ENCODE measurements at regions not wholly inside any gene's neighbourhood (a gene's known extent, or its start where the extent isn't known, plus 50 kb on each side); places are given as distances from the start of the nearest gene placed in this dataset.

GRCh38 chr16:74030000-74030706, 266.5 kb upstream of the PSMD7 start:
- no peak for DNase-seq

GRCh38 chr16:74029115-74029792, 267.4 kb upstream of the PSMD7 start:
- no peak for DNase-seq

GRCh38 chr16:74026373-74027281, 270.0 kb upstream of the PSMD7 start:
- DNase-seq: no peak

- no peak for DNase-seq
Measured at GRCh38 chr16:74024953-74025352, 271.7 kb upstream of the PSMD7 start.

GRCh38 chr16:74020095-74020670, 276.4 kb upstream of the PSMD7 start:
- no peak for DNase-seq

GRCh38 chr16:74019612-74020011, 277.0 kb upstream of the PSMD7 start:
- no peak for DNase-seq

GRCh38 chr16:74015953-74016352, 280.7 kb upstream of the PSMD7 start:
- DNase-seq: no peak

- DNase-seq: no peak
Measured at GRCh38 chr16:73998707-73999106, 297.9 kb upstream of the PSMD7 start.

- no peak for DNase-seq
Measured at GRCh38 chr16:73997971-73998370, 298.6 kb upstream of the PSMD7 start.

- DNase-seq: no peak
Measured at GRCh38 chr16:73997340-73997711, 299.3 kb upstream of the PSMD7 start.

GRCh38 chr16:73996624-73997339, 299.8 kb upstream of the PSMD7 start:
- DNase-seq: peak; percentile 13

GRCh38 chr16:73993878-73994277, 302.7 kb upstream of the PSMD7 start:
- no peak for DNase-seq

GRCh38 chr16:73978407-73978784, 318.2 kb upstream of the PSMD7 start:
- no peak for DNase-seq

GRCh38 chr16:73976644-73977043, 320.0 kb upstream of the PSMD7 start:
- no peak for DNase-seq

GRCh38 chr16:73973174-73973573, 323.4 kb upstream of the PSMD7 start:
- no peak for DNase-seq

- no peak for DNase-seq
Measured at GRCh38 chr16:73966851-73967250, 329.8 kb upstream of the PSMD7 start.

GRCh38 chr16:73965591-73965990, 331.0 kb upstream of the PSMD7 start:
- no peak for DNase-seq

- DNase-seq: peak; percentile 44
Measured at GRCh38 chr16:73956587-73957494, 339.8 kb upstream of the PSMD7 start.

GRCh38 chr16:73955702-73956101, 340.9 kb upstream of the PSMD7 start:
- DNase-seq: no peak

- DNase-seq: no peak
Measured at GRCh38 chr16:73955255-73955654, 341.4 kb upstream of the PSMD7 start.

- DNase-seq: no peak
Measured at GRCh38 chr16:73951481-73951880, 345.1 kb upstream of the PSMD7 start.
